MM.1S (cell line): ENCODE measurements at regions not wholly inside any gene's neighbourhood (a gene's known extent, or its start where the extent isn't known, plus 50 kb on each side); places are given as distances from the start of the nearest gene placed in this dataset.

Source experiments
- EZH2 ChIP-seq: fragments of 300-600 bp; sonication (generic); optimal IDR thresholded peaks from 2 replicates; pipeline ENCODE3; 2017; ENCODE audit warnings: low read depth, mild to moderate bottlenecking, antibody characterized with exemption, low read length, mixed read lengths
- EZH2phosphoT487 ChIP-seq: fragments of 300-600 bp; sonication (generic); IDR thresholded peaks from 2 replicates; pipeline ENCODE4 v1.6.1; 2018; ENCODE audit warnings: antibody characterized with exemption, low read length
- TF ChIP-seq, protein P1 (sequence below): fragments of 300-600 bp; sonication (generic); IDR thresholded peaks from 2 replicates; pipeline ENCODE4 v1.5.1; 2016; ENCODE audit warnings: antibody characterized with exemption, low read length, mixed read lengths

DNA sequence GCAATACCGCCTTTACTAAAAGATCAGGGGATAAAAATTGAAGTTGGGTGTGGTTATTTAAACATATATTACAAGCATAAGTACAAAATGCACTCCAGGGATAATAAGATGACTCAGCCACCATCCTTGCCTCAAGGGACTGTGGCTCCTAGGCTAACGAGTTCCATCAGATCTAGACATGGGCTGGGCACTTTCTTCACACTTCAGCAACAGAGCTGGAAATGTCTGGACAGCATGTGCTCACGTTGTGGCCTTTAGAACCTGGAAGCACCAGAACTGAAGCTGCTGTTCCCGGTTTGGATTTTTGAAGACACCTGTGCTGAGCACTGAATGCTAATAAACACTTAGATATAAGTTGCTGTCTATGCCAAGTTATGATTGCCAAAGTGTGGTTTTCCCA, 384.2 kb upstream of the SALL3 start:
- TF ChIP-seq EZH2 (no peak), EZH2phosphoT487 (no peak)
- TF ChIP-seq, protein P1, sequence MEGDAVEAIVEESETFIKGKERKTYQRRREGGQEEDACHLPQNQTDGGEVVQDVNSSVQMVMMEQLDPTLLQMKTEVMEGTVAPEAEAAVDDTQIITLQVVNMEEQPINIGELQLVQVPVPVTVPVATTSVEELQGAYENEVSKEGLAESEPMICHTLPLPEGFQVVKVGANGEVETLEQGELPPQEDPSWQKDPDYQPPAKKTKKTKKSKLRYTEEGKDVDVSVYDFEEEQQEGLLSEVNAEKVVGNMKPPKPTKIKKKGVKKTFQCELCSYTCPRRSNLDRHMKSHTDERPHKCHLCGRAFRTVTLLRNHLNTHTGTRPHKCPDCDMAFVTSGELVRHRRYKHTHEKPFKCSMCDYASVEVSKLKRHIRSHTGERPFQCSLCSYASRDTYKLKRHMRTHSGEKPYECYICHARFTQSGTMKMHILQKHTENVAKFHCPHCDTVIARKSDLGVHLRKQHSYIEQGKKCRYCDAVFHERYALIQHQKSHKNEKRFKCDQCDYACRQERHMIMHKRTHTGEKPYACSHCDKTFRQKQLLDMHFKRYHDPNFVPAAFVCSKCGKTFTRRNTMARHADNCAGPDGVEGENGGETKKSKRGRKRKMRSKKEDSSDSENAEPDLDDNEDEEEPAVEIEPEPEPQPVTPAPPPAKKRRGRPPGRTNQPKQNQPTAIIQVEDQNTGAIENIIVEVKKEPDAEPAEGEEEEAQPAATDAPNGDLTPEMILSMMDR, result no peak
